ENCODE measurements at regions not wholly inside any gene's neighbourhood (a gene's known extent, or its start where the extent isn't known, plus 50 kb on each side); places are given as distances from the start of the nearest gene placed in this dataset.
A peak's percentile ranks its signal among the peaks of the same experiment; 100 is the strongest.

DNA sequence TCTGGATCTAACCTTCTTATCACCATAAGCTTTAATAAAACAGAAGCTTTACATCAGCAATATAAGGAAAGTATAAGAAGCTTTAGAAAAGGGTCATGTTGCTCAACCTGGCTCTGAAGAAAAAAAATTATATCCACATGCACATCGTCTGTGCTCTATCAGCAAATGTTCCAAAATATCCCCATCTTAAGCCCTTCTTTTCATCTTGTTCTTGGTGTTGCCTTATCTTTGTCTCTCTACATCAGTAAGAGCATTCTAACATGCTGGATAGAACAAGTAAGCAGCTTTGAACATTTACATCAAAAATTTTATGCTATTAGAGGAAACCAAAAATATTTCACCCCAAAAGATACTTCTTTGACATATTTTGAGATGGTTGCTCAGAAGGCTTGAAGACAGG is 157.8 kb upstream of the SNX7 start:
- Histone ChIP-seq H3K36me3 (ENCODE audit: low read depth, low read length) (no peaks in the 10 kb centered on the region), H3K9ac (ENCODE audit: low read length) (no peak overlapping the region), H3K9me2 (replicated peaks; ENCODE audit: low read length) (no peaks in the 10 kb centered on the region), H3K9me3 (ENCODE audit: low read length) (0 out of 2 replicates have a peak, but pooled peaks cover 4% of the 10 kb centered on the region), H3K27me3 (ENCODE audit: low read length) (no peaks in the 10 kb centered on the region), H3K79me2 (ENCODE audit: low read length) (no peaks in the 10 kb centered on the region), H3K4me1 (ENCODE audit: insufficient read depth, low read length) (peaks cover 10% of the 10 kb centered on the region; the same call in 1 of the 2 replicates), H3K4me3 (ENCODE audit: low read length) (no peak overlapping the region), H4K20me1 (ENCODE audit: low read length) (no peaks in the 10 kb centered on the region), H3F3A (ENCODE audit: low read length, unreplicated experiment) (no peaks in the 10 kb centered on the region), H3K4me2 (ENCODE audit: low read length) (no peak overlapping the region), H2AFZ (ENCODE audit: low read length) (no peak overlapping the region), H3K27ac (ENCODE audit: low read length) (no peak overlapping the region)
- ChIA-PET CTCF (no interaction called here), POLR2A (ENCODE audit: unreplicated experiment) (no interaction called here)
- DNase-seq (no peak), ATAC-seq (no peak)
- no TSS peak for BruUV-seq (replicated peaks)
- intact Hi-C loops (cut with micrococcal nuclease), result no loop called here
- TF ChIP-seq EZH2 (IDR thresholded peaks at IDR 0.05; ENCODE audit: low read length, unreplicated experiment) (no peak), EZH2phosphoT487 (IDR thresholded peaks at IDR 0.05; ENCODE audit: borderline replicate concordance, low read length) (no peak)
- TF ChIP-seq, protein P1, sequence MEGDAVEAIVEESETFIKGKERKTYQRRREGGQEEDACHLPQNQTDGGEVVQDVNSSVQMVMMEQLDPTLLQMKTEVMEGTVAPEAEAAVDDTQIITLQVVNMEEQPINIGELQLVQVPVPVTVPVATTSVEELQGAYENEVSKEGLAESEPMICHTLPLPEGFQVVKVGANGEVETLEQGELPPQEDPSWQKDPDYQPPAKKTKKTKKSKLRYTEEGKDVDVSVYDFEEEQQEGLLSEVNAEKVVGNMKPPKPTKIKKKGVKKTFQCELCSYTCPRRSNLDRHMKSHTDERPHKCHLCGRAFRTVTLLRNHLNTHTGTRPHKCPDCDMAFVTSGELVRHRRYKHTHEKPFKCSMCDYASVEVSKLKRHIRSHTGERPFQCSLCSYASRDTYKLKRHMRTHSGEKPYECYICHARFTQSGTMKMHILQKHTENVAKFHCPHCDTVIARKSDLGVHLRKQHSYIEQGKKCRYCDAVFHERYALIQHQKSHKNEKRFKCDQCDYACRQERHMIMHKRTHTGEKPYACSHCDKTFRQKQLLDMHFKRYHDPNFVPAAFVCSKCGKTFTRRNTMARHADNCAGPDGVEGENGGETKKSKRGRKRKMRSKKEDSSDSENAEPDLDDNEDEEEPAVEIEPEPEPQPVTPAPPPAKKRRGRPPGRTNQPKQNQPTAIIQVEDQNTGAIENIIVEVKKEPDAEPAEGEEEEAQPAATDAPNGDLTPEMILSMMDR (conservative IDR thresholded peaks at IDR 0.05; ENCODE audit: low read depth, low read length), result no peak

DNA sequence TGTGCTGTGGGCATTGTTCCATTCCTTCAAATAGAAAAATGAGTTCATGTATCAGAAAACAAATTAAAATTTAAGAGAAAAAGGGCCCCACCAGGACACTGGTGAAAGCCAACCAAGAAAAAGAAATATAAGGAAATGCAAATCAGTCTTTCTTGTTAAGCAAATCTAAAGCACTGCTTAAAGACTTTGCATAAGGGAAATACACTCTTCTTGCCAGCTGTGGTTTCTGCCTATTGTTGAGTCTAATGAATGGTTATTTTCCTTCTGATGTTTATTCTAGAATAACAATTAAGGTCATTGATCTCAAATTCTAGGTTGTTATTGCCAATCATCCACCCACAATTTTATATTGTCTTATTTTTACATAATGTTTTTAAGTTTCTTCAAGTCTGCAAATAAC is 158.6 kb upstream of the SNX7 start:
- H3K27ac ChIP-seq (ENCODE audit: low read length), result no peak overlapping the region
- DNase-seq (no peak), ATAC-seq (no peak)
- POLR2A ChIA-PET (ENCODE audit: unreplicated experiment), result no interaction called here
- H3K9me3 ChIP-seq (ENCODE audit: low read length), result 0 out of 2 replicates have a peak, but pooled peaks cover 4% of the 10 kb centered on the region
- intact Hi-C loops (cut with micrococcal nuclease), result no loop called here
- CTCF ChIA-PET, result no interaction called here
- no peaks in the 10 kb centered on the region for H3K27me3 ChIP-seq (ENCODE audit: low read length)
- H3K4me3 ChIP-seq (ENCODE audit: low read length), result no peak overlapping the region
- no peak overlapping the region for H2AFZ ChIP-seq (ENCODE audit: low read length)
- peaks cover 10% of the 10 kb centered on the region; the same call in 1 of the 2 replicates for H3K4me1 ChIP-seq (ENCODE audit: insufficient read depth, low read length)
- H3K36me3 ChIP-seq (ENCODE audit: low read depth, low read length), result no peaks in the 10 kb centered on the region
- BruUV-seq (replicated peaks), result no TSS peak
- TF ChIP-seq EZH2 (IDR thresholded peaks at IDR 0.05; ENCODE audit: low read length, unreplicated experiment), result no peak
- TF ChIP-seq, protein P1 (conservative IDR thresholded peaks at IDR 0.05; ENCODE audit: low read depth, low read length), result no peak
- no peaks in the 10 kb centered on the region for H3F3A ChIP-seq (ENCODE audit: low read length, unreplicated experiment)
- no peaks in the 10 kb centered on the region for H4K20me1 ChIP-seq (ENCODE audit: low read length)
- H3K4me2 ChIP-seq (ENCODE audit: low read length), result no peak overlapping the region
- H3K79me2 ChIP-seq (ENCODE audit: low read length), result no peaks in the 10 kb centered on the region
- H3K9ac ChIP-seq (ENCODE audit: low read length), result no peak overlapping the region
- H3K9me2 ChIP-seq (replicated peaks; ENCODE audit: low read length), result no peaks in the 10 kb centered on the region

DNA sequence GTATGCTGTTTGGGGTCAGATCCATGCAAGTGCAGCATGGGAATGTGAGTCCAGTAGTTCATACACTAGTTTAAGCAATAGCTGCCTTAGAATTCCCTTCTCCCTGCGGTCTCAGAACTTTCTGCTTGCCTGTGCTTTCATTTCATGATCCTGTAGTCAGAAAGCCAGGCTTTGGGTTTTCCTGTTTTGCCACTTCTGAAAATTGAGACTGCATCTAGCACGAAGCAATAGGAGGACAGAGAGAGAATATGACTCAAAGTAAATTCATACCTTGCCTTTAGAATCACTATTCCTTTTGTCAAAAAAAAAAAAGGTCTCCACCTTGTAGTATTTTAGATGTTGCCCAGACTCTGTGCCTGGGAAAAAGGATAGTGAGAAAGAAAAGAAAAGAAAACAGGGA is 161.2 kb upstream of the SNX7 start:
- H3K4me2 ChIP-seq (ENCODE audit: low read length), result peak overlapping the region; percentile 24; the same call in 1 of the 2 replicates
- no peaks in the 10 kb centered on the region for H3K36me3 ChIP-seq (ENCODE audit: low read depth, low read length)
- intact Hi-C loops (cut with micrococcal nuclease), result no loop called here
- peak overlapping the region; percentile 23; the same call in 1 of the 2 replicates for H3K27ac ChIP-seq (ENCODE audit: low read length)
- TF ChIP-seq EZH2phosphoT487 (IDR thresholded peaks at IDR 0.05; ENCODE audit: borderline replicate concordance, low read length) (no peak), EZH2 (IDR thresholded peaks at IDR 0.05; ENCODE audit: low read length, unreplicated experiment) (no peak)
- TF ChIP-seq, protein P1 (conservative IDR thresholded peaks at IDR 0.05; ENCODE audit: low read depth, low read length), result no peak
- CTCF ChIA-PET, result no interaction called here
- H3K9ac ChIP-seq (ENCODE audit: low read length), result no peak overlapping the region
- H3F3A ChIP-seq (ENCODE audit: low read length, unreplicated experiment), result peaks cover 7% of the 10 kb centered on the region
- ATAC-seq (peak; percentile 52), DNase-seq (peak; percentile 82)
- H3K9me3 ChIP-seq (ENCODE audit: low read length), result no peaks in the 10 kb centered on the region
- H3K27me3 ChIP-seq (ENCODE audit: low read length), result no peaks in the 10 kb centered on the region
- peaks cover 29% of the 10 kb centered on the region for H3K4me1 ChIP-seq (ENCODE audit: insufficient read depth, low read length)
- BruUV-seq (replicated peaks), result no TSS peak
- H4K20me1 ChIP-seq (ENCODE audit: low read length), result no peaks in the 10 kb centered on the region
- H3K79me2 ChIP-seq (ENCODE audit: low read length), result no peaks in the 10 kb centered on the region
- H3K9me2 ChIP-seq (replicated peaks; ENCODE audit: low read length), result no peaks in the 10 kb centered on the region
- H2AFZ ChIP-seq (ENCODE audit: low read length), result peak overlapping the region; percentile 33
- no peak overlapping the region for H3K4me3 ChIP-seq (ENCODE audit: low read length)
- POLR2A ChIA-PET (ENCODE audit: unreplicated experiment), result no interaction called here
